ENCODE measurements at regions not wholly inside any gene's neighbourhood (a gene's known extent, or its start where the extent isn't known, plus 50 kb on each side); places are given as distances from the start of the nearest gene placed in this dataset.

DNA sequence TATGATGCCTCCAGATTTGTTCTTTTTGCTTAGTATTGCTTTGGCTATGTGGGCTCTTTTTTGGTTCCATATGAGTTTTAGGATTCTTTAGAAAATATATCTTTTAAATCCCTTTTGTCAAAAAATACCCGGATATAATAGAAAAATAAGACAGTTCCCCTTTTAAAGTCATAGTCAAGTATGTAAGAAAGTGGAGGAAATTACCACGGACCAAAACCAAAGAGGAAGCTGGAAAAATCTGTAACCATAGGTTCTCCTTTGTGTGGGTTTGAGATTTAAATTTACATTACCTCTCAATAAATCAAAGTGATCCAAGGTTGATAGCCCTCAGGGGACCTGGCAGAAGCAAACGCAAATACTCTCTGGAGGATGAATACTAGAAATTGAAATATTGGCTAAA, 58.3 kb upstream of the PACRGL start:
- no peaks in the 10 kb centered on the region for H3K36me3 Mint-ChIP-seq
- DNase-seq, result no peak
- CTCF ChIA-PET, result no interaction called here
- no peaks in the 10 kb centered on the region for H3K27me3 Mint-ChIP-seq
- no peak overlapping the region for H3K27ac Mint-ChIP-seq
- H3K9me3 Mint-ChIP-seq, result no peaks in the 10 kb centered on the region
- H3K4me3 Mint-ChIP-seq, result no peak overlapping the region
- no peaks in the 10 kb centered on the region for H3K4me1 Mint-ChIP-seq

GRCh38 chr4:20643631-20644030, 56.6 kb upstream of the PACRGL start:
- no peak overlapping the region for H3K4me3 Mint-ChIP-seq
- no peaks in the 10 kb centered on the region for H3K27me3 Mint-ChIP-seq
- H3K27ac Mint-ChIP-seq, result no peak overlapping the region
- no peaks in the 10 kb centered on the region for H3K9me3 Mint-ChIP-seq
- no peaks in the 10 kb centered on the region for H3K36me3 Mint-ChIP-seq
- no peaks in the 10 kb centered on the region for H3K4me1 Mint-ChIP-seq
- CTCF ChIA-PET, result no interaction called here
- DNase-seq, result no peak

GRCh38 chr4:20645236-20645635, 55.0 kb upstream of the PACRGL start:
- H3K36me3 Mint-ChIP-seq, result no peaks in the 10 kb centered on the region
- DNase-seq, result no peak
- no peaks in the 10 kb centered on the region for H3K4me1 Mint-ChIP-seq
- H3K4me3 Mint-ChIP-seq, result no peak overlapping the region
- CTCF ChIA-PET, result no interaction called here
- H3K27me3 Mint-ChIP-seq, result no peaks in the 10 kb centered on the region
- H3K9me3 Mint-ChIP-seq, result no peaks in the 10 kb centered on the region
- H3K27ac Mint-ChIP-seq, result no peak overlapping the region

DNA sequence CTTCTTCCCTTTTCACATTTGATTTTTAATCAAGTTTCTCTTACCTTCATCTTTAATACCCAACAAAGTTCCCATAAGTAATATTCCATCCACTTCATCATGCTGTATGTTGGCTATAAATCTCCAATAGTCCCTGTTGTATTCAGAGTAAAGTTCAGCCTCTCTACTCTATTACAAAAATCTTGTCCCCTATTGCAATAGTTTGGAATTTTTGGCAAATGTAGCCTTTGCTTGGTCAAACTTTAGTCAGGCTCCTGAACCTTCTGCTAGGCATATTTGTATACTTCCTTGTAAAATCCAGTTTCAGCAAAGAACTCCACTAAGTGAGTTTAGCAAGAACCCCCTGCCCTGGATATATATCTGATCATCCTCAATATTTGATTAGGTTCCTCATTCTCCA, 54.0 kb upstream of the PACRGL start:
- DNase-seq, result no peak
- H3K36me3 Mint-ChIP-seq, result no peaks in the 10 kb centered on the region
- no peaks in the 10 kb centered on the region for H3K27me3 Mint-ChIP-seq
- peaks cover 2% of the 10 kb centered on the region for H3K9me3 Mint-ChIP-seq
- no peaks in the 10 kb centered on the region for H3K4me1 Mint-ChIP-seq
- CTCF ChIA-PET, result no interaction called here
- H3K27ac Mint-ChIP-seq, result no peak overlapping the region
- no peak overlapping the region for H3K4me3 Mint-ChIP-seq
